ENCODE measurements at regions not wholly inside any gene's neighbourhood (a gene's known extent, or its start where the extent isn't known, plus 50 kb on each side); places are given as distances from the start of the nearest gene placed in this dataset.

GRCh38 chr2:147487978-147488289 lies 356.9 kb upstream of the ACVR2A start:
- intact Hi-C loops (cut with DNase I): no loop called here
- H3K36me3 ChIP-seq (ENCODE audit: control insufficient read depth in 1 of 2, insufficient read depth in 2 of 2, low read length in 1 of 2): no peaks in the 10 kb centered on the region
- H3K4me1 ChIP-seq (ENCODE audit: control insufficient read depth in 1 of 2, insufficient read depth in 2 of 2, low read length in 2 of 2): no peaks in the 10 kb centered on the region
- no peaks in the 10 kb centered on the region for H3K9me3 ChIP-seq (ENCODE audit: control insufficient read depth, low read length)
- no peak overlapping the region for H3K27ac ChIP-seq (ENCODE audit: low read depth in 1 of 2, low read length in 2 of 2)
- H3K4me3 ChIP-seq (ENCODE audit: low read length in 2 of 2): no peak overlapping the region
- no peaks in the 10 kb centered on the region for H3K27me3 ChIP-seq (ENCODE audit: control insufficient read depth in 1 of 2, insufficient read depth in 2 of 2, low read length in 1 of 2)
- DNase-seq (no peak), ATAC-seq (ENCODE audit: low FRiP score) (no peak)
- 90 to 92% methylated on average over 2 of the region's 2 CpGs for WGBS, 2 donors

GRCh38 chr2:147487286-147487977 lies 357.4 kb upstream of the ACVR2A start:
- Histone ChIP-seq H3K27ac (ENCODE audit: low read depth in 1 of 2, low read length in 2 of 2) (no peak overlapping the region), H3K27me3 (ENCODE audit: control insufficient read depth in 1 of 2, insufficient read depth in 2 of 2, low read length in 1 of 2) (no peaks in the 10 kb centered on the region), H3K4me3 (ENCODE audit: low read length in 2 of 2) (no peak overlapping the region), H3K9me3 (ENCODE audit: control insufficient read depth, low read length) (no peaks in the 10 kb centered on the region), H3K4me1 (ENCODE audit: control insufficient read depth in 1 of 2, insufficient read depth in 2 of 2, low read length in 2 of 2) (no peaks in the 10 kb centered on the region), H3K36me3 (ENCODE audit: control insufficient read depth in 1 of 2, insufficient read depth in 2 of 2, low read length in 1 of 2) (no peaks in the 10 kb centered on the region)
- 50 to 53% methylated on average over 3 of the region's 3 CpGs for WGBS, 2 donors
- no peak for ATAC-seq (ENCODE audit: low FRiP score)
- intact Hi-C loops (cut with DNase I): no loop called here
- DNase-seq: no peak

- no peak for DNase-seq
- Histone ChIP-seq H3K36me3 (ENCODE audit: control insufficient read depth in 1 of 2, insufficient read depth in 2 of 2, low read length in 1 of 2) (no peaks in the 10 kb centered on the region), H3K27me3 (ENCODE audit: control insufficient read depth in 1 of 2, insufficient read depth in 2 of 2, low read length in 1 of 2) (no peaks in the 10 kb centered on the region), H3K27ac (ENCODE audit: low read depth in 1 of 2, low read length in 2 of 2) (no peak overlapping the region), H3K4me1 (ENCODE audit: control insufficient read depth in 1 of 2, insufficient read depth in 2 of 2, low read length in 2 of 2) (no peaks in the 10 kb centered on the region), H3K9me3 (ENCODE audit: control insufficient read depth, low read length) (no peaks in the 10 kb centered on the region), H3K4me3 (ENCODE audit: low read length in 2 of 2) (no peak overlapping the region)
- ATAC-seq (ENCODE audit: low FRiP score): no peak
- intact Hi-C loops (cut with DNase I): no loop called here
Measured at GRCh38 chr2:147485210-147485851, 359.5 kb upstream of the ACVR2A start.

GRCh38 chr2:147483911-147484310 lies 360.9 kb upstream of the ACVR2A start:
- no peaks in the 10 kb centered on the region for H3K9me3 ChIP-seq (ENCODE audit: control insufficient read depth, low read length)
- WGBS, 2 donors: 60 to 81% methylated on average over 3 of the region's 3 CpGs
- intact Hi-C loops (cut with DNase I): no loop called here
- no peaks in the 10 kb centered on the region for H3K4me1 ChIP-seq (ENCODE audit: control insufficient read depth in 1 of 2, insufficient read depth in 2 of 2, low read length in 2 of 2)
- H3K4me3 ChIP-seq (ENCODE audit: low read length in 2 of 2): no peak overlapping the region
- H3K36me3 ChIP-seq (ENCODE audit: control insufficient read depth in 1 of 2, insufficient read depth in 2 of 2, low read length in 1 of 2): no peaks in the 10 kb centered on the region
- DNase-seq (no peak), ATAC-seq (ENCODE audit: low FRiP score) (no peak)
- no peak overlapping the region for H3K27ac ChIP-seq (ENCODE audit: low read depth in 1 of 2, low read length in 2 of 2)
- H3K27me3 ChIP-seq (ENCODE audit: control insufficient read depth in 1 of 2, insufficient read depth in 2 of 2, low read length in 1 of 2): no peaks in the 10 kb centered on the region

GRCh38 chr2:147482916-147483669 lies 361.7 kb upstream of the ACVR2A start:
- ATAC-seq (ENCODE audit: low FRiP score) (no peak), DNase-seq (no peak)
- no peak overlapping the region for H3K27ac ChIP-seq (ENCODE audit: low read depth in 1 of 2, low read length in 2 of 2)
- no peak overlapping the region for H3K4me3 ChIP-seq (ENCODE audit: low read length in 2 of 2)
- WGBS, 2 donors: 30 to 32% methylated on average over 3 of the region's 3 CpGs
- no peaks in the 10 kb centered on the region for H3K27me3 ChIP-seq (ENCODE audit: control insufficient read depth in 1 of 2, insufficient read depth in 2 of 2, low read length in 1 of 2)
- intact Hi-C loops (cut with DNase I): no loop called here
- no peaks in the 10 kb centered on the region for H3K36me3 ChIP-seq (ENCODE audit: control insufficient read depth in 1 of 2, insufficient read depth in 2 of 2, low read length in 1 of 2)
- H3K9me3 ChIP-seq (ENCODE audit: control insufficient read depth, low read length): no peaks in the 10 kb centered on the region
- H3K4me1 ChIP-seq (ENCODE audit: control insufficient read depth in 1 of 2, insufficient read depth in 2 of 2, low read length in 2 of 2): no peaks in the 10 kb centered on the region

- Histone ChIP-seq H3K9me3 (ENCODE audit: control insufficient read depth, low read length) (no peaks in the 10 kb centered on the region), H3K4me3 (ENCODE audit: low read length in 2 of 2) (no peak overlapping the region), H3K36me3 (ENCODE audit: control insufficient read depth in 1 of 2, insufficient read depth in 2 of 2, low read length in 1 of 2) (no peaks in the 10 kb centered on the region), H3K4me1 (ENCODE audit: control insufficient read depth in 1 of 2, insufficient read depth in 2 of 2, low read length in 2 of 2) (no peaks in the 10 kb centered on the region), H3K27me3 (ENCODE audit: control insufficient read depth in 1 of 2, insufficient read depth in 2 of 2, low read length in 1 of 2) (no peaks in the 10 kb centered on the region), H3K27ac (ENCODE audit: low read depth in 1 of 2, low read length in 2 of 2) (no peak overlapping the region)
- no peak for ATAC-seq (ENCODE audit: low FRiP score)
- DNase-seq: no peak
- intact Hi-C loops (cut with DNase I): no loop called here
- WGBS, 2 donors: 65 to 70% methylated on average over 6 of the region's 6 CpGs
Measured at GRCh38 chr2:147482111-147482895, 362.5 kb upstream of the ACVR2A start.

GRCh38 chr2:147479358-147479757 lies 365.5 kb upstream of the ACVR2A start:
- intact Hi-C loops (cut with DNase I): no loop called here
- no peak for ATAC-seq (ENCODE audit: low FRiP score)
- Histone ChIP-seq H3K36me3 (ENCODE audit: control insufficient read depth in 1 of 2, insufficient read depth in 2 of 2, low read length in 1 of 2) (no peaks in the 10 kb centered on the region), H3K9me3 (ENCODE audit: control insufficient read depth, low read length) (no peaks in the 10 kb centered on the region), H3K4me3 (ENCODE audit: low read length in 2 of 2) (no peak overlapping the region), H3K4me1 (ENCODE audit: control insufficient read depth in 1 of 2, insufficient read depth in 2 of 2, low read length in 2 of 2) (no peaks in the 10 kb centered on the region), H3K27ac (ENCODE audit: low read depth in 1 of 2, low read length in 2 of 2) (no peak overlapping the region), H3K27me3 (ENCODE audit: control insufficient read depth in 1 of 2, insufficient read depth in 2 of 2, low read length in 1 of 2) (no peaks in the 10 kb centered on the region)
- no peak for DNase-seq
- whole genome bisulfite sequencing, 2 donors: 70 to 73% methylated on average over 4 of the region's 4 CpGs

GRCh38 chr2:147473075-147473474 lies 371.8 kb upstream of the ACVR2A start:
- H3K9me3 ChIP-seq (ENCODE audit: control insufficient read depth, low read length): no peaks in the 10 kb centered on the region
- no peaks in the 10 kb centered on the region for H3K4me1 ChIP-seq (ENCODE audit: control insufficient read depth in 1 of 2, insufficient read depth in 2 of 2, low read length in 2 of 2)
- ATAC-seq (ENCODE audit: low FRiP score) (no peak), DNase-seq (no peak)
- H3K4me3 ChIP-seq (ENCODE audit: low read length in 2 of 2): no peak overlapping the region
- intact Hi-C loops (cut with DNase I): no loop called here
- H3K36me3 ChIP-seq (ENCODE audit: control insufficient read depth in 1 of 2, insufficient read depth in 2 of 2, low read length in 1 of 2): no peaks in the 10 kb centered on the region
- H3K27me3 ChIP-seq (ENCODE audit: control insufficient read depth in 1 of 2, insufficient read depth in 2 of 2, low read length in 1 of 2): no peaks in the 10 kb centered on the region
- no peak overlapping the region for H3K27ac ChIP-seq (ENCODE audit: low read depth in 1 of 2, low read length in 2 of 2)
